MM.1S (cell line): ENCODE measurements at regions not wholly inside any gene's neighbourhood (a gene's known extent, or its start where the extent isn't known, plus 50 kb on each side); places are given as distances from the start of the nearest gene placed in this dataset.

Experiments
- DNase-seq: peaks from one replicate; pipeline ENCODE4 v3.0.0-alpha.2; 2015
- H2AFZ ChIP-seq: fragments of 300-600 bp; sonication (generic); 2 replicates; pipeline ENCODE4 v1.6.0; 2016; ENCODE audit warnings: antibody characterized with exemption, low read length
- H3F3A ChIP-seq: fragments of 300-600 bp; sonication (generic); 2 replicates; pipeline ENCODE4 v1.6.1; 2016; ENCODE audit warnings: mild to moderate bottlenecking, antibody characterized with exemption, low read length, moderate library complexity, mixed read lengths; ENCODE audit not compliant: insufficient read depth
- H3K27ac ChIP-seq: fragments of 300-600 bp; sonication (generic); 2 replicates; pipeline ENCODE4 v1.5.1; 2016; ENCODE audit warnings: mild to moderate bottlenecking, low read length
- H3K27me3 ChIP-seq: fragments of 300-600 bp; sonication (generic); replicated peaks from 2 replicates; pipeline ENCODE4 v1.6.0; 2016; ENCODE audit warnings: low read length; ENCODE audit not compliant: insufficient read depth
- H3K36me3 ChIP-seq: fragments of 300-600 bp; sonication (generic); replicated peaks from 2 replicates; pipeline ENCODE4 v1.6.1; 2016; ENCODE audit warnings: mild to moderate bottlenecking, low read length, mixed read lengths; ENCODE audit not compliant: insufficient read depth
- H3K4me1 ChIP-seq: fragments of 300-600 bp; sonication (generic); 2 replicates; pipeline ENCODE4 v1.6.1; 2016; ENCODE audit warnings: low read length, mixed read lengths
- H3K4me2 ChIP-seq: fragments of 300-600 bp; sonication (generic); 2 replicates; pipeline ENCODE4 v1.6.0; 2016; ENCODE audit warnings: low read depth, low read length
- H3K4me3 ChIP-seq: fragments of 300-600 bp; sonication (generic); 2 replicates; pipeline ENCODE4 v1.5.1; 2016; ENCODE audit warnings: low read length, mixed read lengths
- H3K79me2 ChIP-seq: fragments of 300-600 bp; sonication (generic); 2 replicates; pipeline ENCODE4 v1.6.1; 2016; ENCODE audit warnings: mixed run types, low read length, mixed read lengths
- H3K9ac ChIP-seq: fragments of 300-600 bp; sonication (generic); 2 replicates; pipeline ENCODE4 v1.6.1; 2016; ENCODE audit warnings: low read length, mixed read lengths
- H3K9me2 ChIP-seq: fragments of 300-600 bp; sonication (generic); replicated peaks from 2 replicates; pipeline ENCODE4 v1.6.1; 2016; ENCODE audit warnings: mild to moderate bottlenecking, low read length, mixed read lengths; ENCODE audit not compliant: insufficient read depth
- H3K9me3 ChIP-seq: fragments of 300-600 bp; sonication (generic); replicated peaks from 2 replicates; pipeline ENCODE4 v1.6.1; 2016; ENCODE audit warnings: mild to moderate bottlenecking, low read length, mixed read lengths; ENCODE audit not compliant: insufficient read depth
- H4K20me1 ChIP-seq: fragments of 300-600 bp; sonication (generic); 2 replicates; pipeline ENCODE4 v1.6.1; 2016; ENCODE audit warnings: mild to moderate bottlenecking, low read length, moderate library complexity, mixed read lengths; ENCODE audit not compliant: insufficient read depth
- EZH2 ChIP-seq: fragments of 300-600 bp; sonication (generic); optimal IDR thresholded peaks from 2 replicates; pipeline ENCODE3; 2017; ENCODE audit warnings: low read depth, mild to moderate bottlenecking, antibody characterized with exemption, low read length, mixed read lengths
- EZH2phosphoT487 ChIP-seq: fragments of 300-600 bp; sonication (generic); IDR thresholded peaks from 2 replicates; pipeline ENCODE4 v1.6.1; 2018; ENCODE audit warnings: antibody characterized with exemption, low read length
- TF ChIP-seq, protein P1 (sequence below): fragments of 300-600 bp; sonication (generic); IDR thresholded peaks from 2 replicates; pipeline ENCODE4 v1.5.1; 2016; ENCODE audit warnings: antibody characterized with exemption, low read length, mixed read lengths

DNA sequence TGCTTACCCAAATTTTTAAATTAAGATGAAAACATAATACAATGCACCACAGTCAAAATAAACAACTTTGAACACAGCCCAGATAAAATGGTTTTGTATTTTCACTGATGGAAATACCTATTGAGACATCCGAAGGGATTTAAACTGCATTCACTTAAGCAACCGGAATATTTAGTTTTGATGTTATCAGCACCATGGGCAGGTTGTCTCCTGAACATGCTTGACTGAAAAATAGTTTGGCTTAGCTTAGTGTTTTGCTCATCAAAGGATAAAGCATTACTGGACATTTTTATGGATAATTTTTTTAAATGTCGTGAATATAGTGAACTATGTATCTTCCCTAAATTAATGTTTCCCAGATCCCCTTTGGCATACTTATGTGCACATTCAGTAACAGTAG is 177.5 kb downstream of the GJA1 start:
- no peak for DNase-seq
- Histone ChIP-seq H3K27ac (no peak overlapping the region), H3K9ac (no peak overlapping the region), H3K4me1 (no peaks in the 10 kb centered on the region), H3K27me3 (no peaks in the 10 kb centered on the region), H3K9me2 (no peaks in the 10 kb centered on the region), H2AFZ (no peak overlapping the region), H3K4me3 (no peak overlapping the region), H3K79me2 (no peaks in the 10 kb centered on the region), H3K9me3 (no peaks in the 10 kb centered on the region), H4K20me1 (no peaks in the 10 kb centered on the region), H3K4me2 (no peak overlapping the region), H3F3A (no peaks in the 10 kb centered on the region), H3K36me3 (no peaks in the 10 kb centered on the region)
- TF ChIP-seq, protein P1, sequence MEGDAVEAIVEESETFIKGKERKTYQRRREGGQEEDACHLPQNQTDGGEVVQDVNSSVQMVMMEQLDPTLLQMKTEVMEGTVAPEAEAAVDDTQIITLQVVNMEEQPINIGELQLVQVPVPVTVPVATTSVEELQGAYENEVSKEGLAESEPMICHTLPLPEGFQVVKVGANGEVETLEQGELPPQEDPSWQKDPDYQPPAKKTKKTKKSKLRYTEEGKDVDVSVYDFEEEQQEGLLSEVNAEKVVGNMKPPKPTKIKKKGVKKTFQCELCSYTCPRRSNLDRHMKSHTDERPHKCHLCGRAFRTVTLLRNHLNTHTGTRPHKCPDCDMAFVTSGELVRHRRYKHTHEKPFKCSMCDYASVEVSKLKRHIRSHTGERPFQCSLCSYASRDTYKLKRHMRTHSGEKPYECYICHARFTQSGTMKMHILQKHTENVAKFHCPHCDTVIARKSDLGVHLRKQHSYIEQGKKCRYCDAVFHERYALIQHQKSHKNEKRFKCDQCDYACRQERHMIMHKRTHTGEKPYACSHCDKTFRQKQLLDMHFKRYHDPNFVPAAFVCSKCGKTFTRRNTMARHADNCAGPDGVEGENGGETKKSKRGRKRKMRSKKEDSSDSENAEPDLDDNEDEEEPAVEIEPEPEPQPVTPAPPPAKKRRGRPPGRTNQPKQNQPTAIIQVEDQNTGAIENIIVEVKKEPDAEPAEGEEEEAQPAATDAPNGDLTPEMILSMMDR, result no peak
- TF ChIP-seq EZH2 (no peak), EZH2phosphoT487 (no peak)

DNA sequence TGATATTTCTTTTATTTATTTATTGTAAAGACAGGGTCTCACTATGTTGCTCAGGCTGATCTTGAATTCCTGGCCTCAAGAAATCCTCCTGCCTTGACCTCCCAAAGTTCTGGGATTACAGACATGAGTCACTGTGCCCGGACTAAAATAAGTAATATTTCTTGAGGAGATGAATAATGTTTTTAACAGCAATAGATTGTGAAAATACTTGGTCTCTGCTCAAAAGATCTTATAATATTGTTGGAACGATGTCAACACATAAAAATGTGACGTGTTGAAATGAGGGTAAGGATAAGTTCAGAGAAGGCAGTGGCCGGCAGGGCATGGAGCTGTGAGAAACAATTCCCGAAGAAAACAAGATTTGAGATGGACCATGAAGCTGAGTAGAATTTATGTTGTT is 178.7 kb downstream of the GJA1 start:
- no peaks in the 10 kb centered on the region for H3K27me3 ChIP-seq
- no peak overlapping the region for H2AFZ ChIP-seq
- H3F3A ChIP-seq, result no peaks in the 10 kb centered on the region
- TF ChIP-seq EZH2phosphoT487 (no peak), EZH2 (no peak)
- TF ChIP-seq, protein P1, result no peak
- H3K4me3 ChIP-seq, result no peak overlapping the region
- H3K27ac ChIP-seq, result no peak overlapping the region
- no peaks in the 10 kb centered on the region for H3K4me1 ChIP-seq
- H3K4me2 ChIP-seq, result no peak overlapping the region
- no peaks in the 10 kb centered on the region for H3K36me3 ChIP-seq
- H4K20me1 ChIP-seq, result no peaks in the 10 kb centered on the region
- DNase-seq, result no peak
- no peaks in the 10 kb centered on the region for H3K79me2 ChIP-seq
- H3K9me2 ChIP-seq, result no peaks in the 10 kb centered on the region
- no peaks in the 10 kb centered on the region for H3K9me3 ChIP-seq
- no peak overlapping the region for H3K9ac ChIP-seq

GRCh38 chr6:121615493-121615892 is 180.0 kb downstream of the GJA1 start:
- Histone ChIP-seq H3K4me2 (no peak overlapping the region), H4K20me1 (no peaks in the 10 kb centered on the region), H3K36me3 (no peaks in the 10 kb centered on the region), H3K4me1 (no peaks in the 10 kb centered on the region), H3K9ac (no peak overlapping the region), H3F3A (no peaks in the 10 kb centered on the region), H2AFZ (no peak overlapping the region), H3K4me3 (no peak overlapping the region), H3K9me2 (no peaks in the 10 kb centered on the region), H3K9me3 (no peaks in the 10 kb centered on the region), H3K27ac (no peak overlapping the region), H3K79me2 (no peaks in the 10 kb centered on the region), H3K27me3 (no peaks in the 10 kb centered on the region)
- DNase-seq, result no peak
- TF ChIP-seq, protein P1, result 0 out of 2 replicates have a peak, but pooled peaks have one; percentile 8
- TF ChIP-seq EZH2phosphoT487 (no peak), EZH2 (no peak)

DNA sequence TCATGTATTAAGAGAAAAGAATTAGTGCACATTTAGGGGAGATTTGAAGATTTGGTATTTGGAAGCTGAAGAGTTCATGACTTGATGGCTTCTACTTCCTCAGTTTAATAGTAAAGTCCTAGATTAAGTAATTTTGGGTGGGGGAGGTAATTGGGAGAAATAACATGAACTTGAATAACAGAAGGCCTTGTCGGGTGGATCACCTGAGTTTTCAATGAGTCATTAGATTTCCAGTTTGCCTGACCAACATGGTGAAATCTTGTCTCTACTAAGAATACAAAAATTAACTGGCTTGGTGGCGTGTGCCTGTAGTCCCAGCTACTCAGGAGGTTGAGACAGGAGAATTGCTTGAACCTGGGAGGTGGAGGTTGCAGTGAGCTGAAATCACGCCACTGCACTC is 181.0 kb downstream of the GJA1 start:
- H3K79me2 ChIP-seq, result no peaks in the 10 kb centered on the region
- no peaks in the 10 kb centered on the region for H3K9me3 ChIP-seq
- H4K20me1 ChIP-seq, result no peaks in the 10 kb centered on the region
- H3F3A ChIP-seq, result no peaks in the 10 kb centered on the region
- H2AFZ ChIP-seq, result no peak overlapping the region
- H3K9ac ChIP-seq, result no peak overlapping the region
- H3K4me1 ChIP-seq, result no peaks in the 10 kb centered on the region
- H3K9me2 ChIP-seq, result no peaks in the 10 kb centered on the region
- H3K4me2 ChIP-seq, result no peak overlapping the region
- TF ChIP-seq EZH2 (no peak), EZH2phosphoT487 (no peak)
- TF ChIP-seq, protein P1, result no peak
- no peak overlapping the region for H3K4me3 ChIP-seq
- no peaks in the 10 kb centered on the region for H3K27me3 ChIP-seq
- no peak overlapping the region for H3K27ac ChIP-seq
- H3K36me3 ChIP-seq, result no peaks in the 10 kb centered on the region
- no peak for DNase-seq
